Endodermal cell (in vitro differentiated cells): ENCODE measurements at regions not wholly inside any gene's neighbourhood (a gene's known extent, or its start where the extent isn't known, plus 50 kb on each side); places are given as distances from the start of the nearest gene placed in this dataset.

Experiments
- DNase-seq: peaks from one replicate; pipeline ENCODE4 v3.0.0-alpha.2; 2017
- H3K27ac ChIP-seq: 2 replicates; pipeline ENCODE4 v1.5.1; 2013; ENCODE audit warnings: mild to moderate bottlenecking, low read depth, low read length, moderate library complexity
- H3K27me3 ChIP-seq: 2 replicates; pipeline ENCODE4 v1.6.1; 2013; ENCODE audit warnings: mild to moderate bottlenecking, low read length, moderate library complexity; ENCODE audit not compliant: insufficient read depth, control insufficient read depth, poor library complexity, severe bottlenecking
- H3K36me3 ChIP-seq: 2 replicates; pipeline ENCODE4 v1.7.0; 2013; ENCODE audit warnings: mild to moderate bottlenecking, low read length, moderate library complexity; ENCODE audit not compliant: control insufficient read depth, insufficient read depth
- H3K4me1 ChIP-seq: one replicate; pipeline ENCODE4 v1.7.0; 2013; ENCODE audit warnings: low read length; ENCODE audit not compliant: control insufficient read depth, insufficient read depth
- H3K4me3 ChIP-seq: 2 replicates; pipeline ENCODE4 v1.5.1; 2013; ENCODE audit warnings: mild to moderate bottlenecking, low read length, moderate library complexity
- H3K9ac ChIP-seq: 2 replicates; pipeline ENCODE4 v1.6.1; 2013; ENCODE audit warnings: mild to moderate bottlenecking, low read length, moderate library complexity; ENCODE audit not compliant: poor library complexity, severe bottlenecking; ENCODE audit errors: extremely low read depth
- H3K9me3 ChIP-seq: 2 replicates; pipeline ENCODE4 v1.6.1; 2013; ENCODE audit warnings: mild to moderate bottlenecking, low read length, moderate library complexity; ENCODE audit not compliant: control insufficient read depth
- H3K27ac Mint-ChIP-seq: 2 replicates; pipeline ENCODE4 v1.8.0; 2020; ENCODE audit warnings: mixed read lengths
- H3K27me3 Mint-ChIP-seq: 2 replicates; pipeline ENCODE4 v1.8.0; 2021; ENCODE audit warnings: mild to moderate bottlenecking, mixed read lengths; ENCODE audit not compliant: insufficient read depth
- H3K36me3 Mint-ChIP-seq: 2 replicates; pipeline ENCODE4 v1.8.0; 2020; ENCODE audit warnings: low read depth, mixed read lengths
- H3K4me1 Mint-ChIP-seq: 2 replicates; pipeline ENCODE4 v1.8.0; 2020; ENCODE audit warnings: mixed read lengths
- H3K4me3 Mint-ChIP-seq: 2 replicates; pipeline ENCODE4 v1.8.0; 2020; ENCODE audit warnings: mild to moderate bottlenecking, moderate library complexity, mixed read lengths
- H3K9me3 Mint-ChIP-seq: 2 replicates; pipeline ENCODE4 v1.8.0; 2020; ENCODE audit warnings: mild to moderate bottlenecking, mixed read lengths
- CTCF ChIP-seq: fragments of 200-600 bp; sonication (generic); conservative IDR thresholded peaks from 2 replicates; pipeline ENCODE4 v1.5.0; 2021; ENCODE audit warnings: antibody characterized with exemption, mild to moderate bottlenecking
- WGBS, 2 experiments: methylation state at CpG; one replicate each; pipeline versions ENCODE4 v1.1.5 to v1.1.7; 2013; ENCODE audit warnings: missing lambda C conversion rate in 2 of 2, mixed read lengths in 1 of 2; ENCODE audit not compliant: insufficient coverage in 1 of 2, insufficient read length in 1 of 2; 5-methylcytosine and 5-hydroxymethylcytosine counted together

GRCh38 chr10:4058514-4059029, 273.6 kb upstream of the KLF6 start:
- 89 to 94% methylated on average over 7 to 10 of the region's 10 CpGs for WGBS, 2 experiments
- no peak overlapping the region for H3K4me3 ChIP-seq
- H3K27ac ChIP-seq: no peak overlapping the region
- no peaks in the 10 kb centered on the region for H3K27me3 Mint-ChIP-seq
- peaks cover 9% of the 10 kb centered on the region for H3K4me1 Mint-ChIP-seq
- no peaks in the 10 kb centered on the region for H3K4me1 ChIP-seq
- no peak for DNase-seq
- H3K9me3 Mint-ChIP-seq: no peaks in the 10 kb centered on the region
- no peaks in the 10 kb centered on the region for H3K36me3 ChIP-seq
- no peak overlapping the region for H3K27ac Mint-ChIP-seq
- no peaks in the 10 kb centered on the region for H3K36me3 Mint-ChIP-seq
- H3K27me3 ChIP-seq: no peaks in the 10 kb centered on the region
- no peak overlapping the region for H3K9ac ChIP-seq
- no peak for TF ChIP-seq CTCF
- no peak overlapping the region for H3K4me3 Mint-ChIP-seq
- H3K9me3 ChIP-seq: no peaks in the 10 kb centered on the region

DNA sequence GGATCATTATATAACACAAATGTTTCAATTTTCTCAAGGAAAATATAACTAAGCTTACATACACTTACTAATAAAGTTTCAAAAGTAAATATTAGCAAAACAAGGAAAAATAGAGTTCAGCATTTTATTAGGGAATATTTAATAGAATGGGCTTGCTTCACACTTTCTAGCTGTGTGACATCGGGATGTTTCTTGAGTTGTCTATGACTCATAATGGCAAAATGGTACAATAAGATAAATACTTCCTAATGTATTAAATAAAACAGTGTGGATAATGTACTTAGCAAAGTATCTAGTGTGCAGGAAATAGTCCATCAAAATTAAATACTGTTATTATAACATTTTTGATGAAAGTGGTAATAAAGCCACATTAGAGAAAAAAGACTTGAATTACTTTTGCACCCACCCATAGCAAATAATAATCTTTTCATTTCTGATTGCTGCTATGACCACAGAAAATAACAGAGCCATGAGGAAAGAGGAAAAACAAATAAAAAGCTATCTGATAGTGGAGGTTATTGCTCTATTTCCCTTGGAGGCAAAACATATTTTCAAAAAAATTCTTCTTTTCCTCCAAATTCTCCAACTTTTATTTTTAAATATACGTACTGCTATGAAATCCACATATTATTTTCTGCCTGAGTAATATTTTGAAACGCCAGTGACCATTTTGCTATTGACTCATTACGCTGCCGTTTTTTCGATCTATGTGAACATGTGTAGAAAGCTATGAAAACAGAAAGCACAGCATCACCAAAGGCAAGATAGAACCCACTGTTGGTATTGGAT, 272.9 kb upstream of the KLF6 start:
- no peaks in the 10 kb centered on the region for H3K36me3 ChIP-seq
- 94 to 95% methylated on average over 5 to 6 of the region's 6 CpGs for WGBS, 2 experiments
- no peaks in the 10 kb centered on the region for H3K36me3 Mint-ChIP-seq
- peaks cover 9% of the 10 kb centered on the region for H3K4me1 Mint-ChIP-seq
- H3K27me3 Mint-ChIP-seq: no peaks in the 10 kb centered on the region
- no peaks in the 10 kb centered on the region for H3K4me1 ChIP-seq
- H3K27me3 ChIP-seq: no peaks in the 10 kb centered on the region
- H3K9ac ChIP-seq: no peak overlapping the region
- no peak overlapping the region for H3K27ac Mint-ChIP-seq
- no peak overlapping the region for H3K27ac ChIP-seq
- no peak for TF ChIP-seq CTCF
- no peaks in the 10 kb centered on the region for H3K9me3 ChIP-seq
- H3K4me3 Mint-ChIP-seq: no peak overlapping the region
- no peak overlapping the region for H3K4me3 ChIP-seq
- no peaks in the 10 kb centered on the region for H3K9me3 Mint-ChIP-seq
- DNase-seq: no peak

DNA sequence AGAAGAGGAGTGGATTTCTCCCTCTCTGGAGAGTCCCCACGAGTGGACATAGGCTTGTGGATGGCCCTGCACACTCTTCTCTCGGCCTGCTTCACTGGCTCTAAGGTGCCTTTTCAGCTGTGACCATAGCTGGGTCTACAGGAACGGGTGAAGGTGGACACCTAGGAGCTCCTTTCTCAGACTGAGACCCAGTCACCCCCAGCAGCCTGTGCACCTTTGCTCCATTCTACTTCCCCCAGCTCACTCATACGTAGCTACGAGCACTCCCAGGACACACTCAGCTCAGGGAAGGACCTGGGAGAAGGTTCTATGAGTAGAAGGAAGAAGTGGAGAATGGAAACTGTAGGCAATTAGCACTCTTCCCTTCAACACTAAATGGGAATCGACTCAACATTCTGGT, 272.0 kb upstream of the KLF6 start:
- no peaks in the 10 kb centered on the region for H3K36me3 ChIP-seq
- 93 to 100% methylated on average over 1 to 5 of the region's 6 CpGs for WGBS, 2 experiments
- Mint-ChIP-seq H3K9me3 (no peaks in the 10 kb centered on the region), H3K27ac (no peak overlapping the region), H3K27me3 (no peaks in the 10 kb centered on the region), H3K4me3 (no peak overlapping the region), H3K36me3 (no peaks in the 10 kb centered on the region), H3K4me1 (peaks cover 9% of the 10 kb centered on the region)
- H3K27me3 ChIP-seq: no peaks in the 10 kb centered on the region
- DNase-seq: no peak
- no peak overlapping the region for H3K4me3 ChIP-seq
- no peaks in the 10 kb centered on the region for H3K4me1 ChIP-seq
- H3K9me3 ChIP-seq: no peaks in the 10 kb centered on the region
- no peak overlapping the region for H3K9ac ChIP-seq
- H3K27ac ChIP-seq: no peak overlapping the region
- no peak for TF ChIP-seq CTCF
